ENCODE measurements at regions not wholly inside any gene's neighbourhood (a gene's known extent, or its start where the extent isn't known, plus 50 kb on each side); places are given as distances from the start of the nearest gene placed in this dataset.

DNA sequence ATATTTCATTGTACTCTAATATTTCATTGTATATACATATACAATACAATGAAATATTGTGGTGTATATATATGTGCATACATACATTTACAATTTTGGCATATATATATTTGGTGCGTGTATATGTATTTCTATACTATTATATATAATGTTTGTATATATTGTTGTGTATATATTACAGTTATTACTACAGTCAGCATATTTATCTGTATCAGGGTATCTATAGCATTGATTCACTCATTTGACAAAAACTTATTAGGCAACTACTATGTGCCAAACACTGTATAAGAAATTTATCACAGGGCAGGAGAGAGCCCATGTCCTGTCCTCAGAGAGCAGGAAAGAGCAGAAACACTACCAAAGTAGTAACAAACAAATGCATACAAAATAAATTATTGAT is 910.6 kb downstream of the QKI start:
- ATAC-seq (no peak), DNase-seq (no peak)
- intact Hi-C loops (cut with DNase I): no loop called here

DNA sequence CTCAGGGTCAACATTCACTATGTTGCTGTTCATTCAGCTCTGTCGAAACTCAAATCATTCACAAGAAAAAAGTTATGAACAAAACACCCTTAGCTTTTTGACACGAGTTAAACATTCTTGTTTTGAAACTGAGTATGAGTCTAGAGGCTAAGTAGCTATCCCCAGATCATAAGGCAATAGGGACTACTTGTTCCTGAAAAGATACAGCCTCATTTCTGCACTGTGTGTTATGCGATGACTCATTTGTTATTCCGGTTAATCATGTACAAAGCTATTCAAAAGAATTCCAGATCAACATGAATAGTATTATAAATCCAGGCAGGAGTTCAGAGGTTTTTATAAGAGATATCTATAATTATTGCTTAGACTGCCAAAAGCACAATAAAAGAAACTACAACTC is 908.0 kb downstream of the QKI start:
- ATAC-seq (peak; percentile 53 to 94), DNase-seq (no peak)
- intact Hi-C loops (cut with DNase I): no loop called here

DNA sequence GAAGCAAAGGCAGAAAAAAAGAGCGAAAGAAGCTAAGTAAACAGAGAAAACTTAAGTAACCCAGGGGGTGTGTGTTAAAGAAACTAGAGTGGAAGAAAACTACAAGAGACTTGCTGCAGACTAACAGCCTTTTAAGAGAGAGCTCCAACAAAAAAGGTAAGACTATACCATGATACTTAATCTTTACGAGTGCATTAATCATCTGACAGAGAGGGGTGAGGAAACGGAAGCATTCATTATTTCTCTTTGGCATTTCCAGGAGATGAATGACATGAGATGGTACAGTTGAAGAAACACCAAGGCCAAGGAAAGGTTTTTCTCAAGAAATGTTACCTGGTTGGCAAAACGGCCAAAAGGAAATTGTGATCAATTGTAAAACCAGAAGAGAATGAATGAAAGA is 906.8 kb downstream of the QKI start:
- ATAC-seq: no peak
- intact Hi-C loops (cut with DNase I): no loop called here
- no peak for DNase-seq

DNA sequence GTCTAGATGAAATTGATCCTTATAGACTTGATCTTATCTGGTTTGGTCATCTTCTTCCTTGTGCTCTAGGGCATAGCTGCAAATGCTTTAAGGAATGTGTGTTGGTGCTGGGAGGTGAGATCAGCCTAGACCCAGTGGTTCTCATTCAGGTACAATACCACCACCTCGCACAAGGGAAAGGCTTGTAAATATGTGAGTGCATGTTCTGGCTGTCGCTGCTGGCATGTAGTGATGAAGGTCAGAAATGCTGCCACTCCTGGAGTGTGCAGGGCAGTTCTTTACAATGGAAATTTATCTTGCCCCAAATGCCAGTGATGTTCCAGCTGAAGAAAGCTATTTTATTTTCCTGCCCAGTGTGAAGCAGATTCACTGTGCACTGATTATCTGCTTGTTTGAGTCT is 900.9 kb downstream of the QKI start:
- intact Hi-C loops (cut with DNase I): no loop called here
- no peak for ATAC-seq

DNA sequence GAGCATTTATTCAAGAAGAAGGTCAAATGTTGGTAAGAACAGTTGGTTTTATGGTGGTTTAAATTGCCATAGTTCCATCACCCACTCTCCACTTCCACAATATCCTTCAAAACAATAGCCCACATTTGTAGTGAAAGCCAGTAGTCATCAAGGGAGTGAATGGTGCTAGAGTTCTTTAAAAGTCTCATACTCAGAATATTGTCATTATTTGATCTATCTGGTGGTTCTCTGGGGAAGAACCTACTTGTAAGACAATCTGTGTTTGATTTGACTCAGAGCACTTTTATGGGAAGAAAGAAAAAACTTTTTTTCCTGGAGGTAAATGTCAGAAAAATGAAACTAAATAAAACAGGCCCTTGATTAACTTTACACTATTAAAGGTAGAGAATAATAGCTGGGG is 893.8 kb downstream of the QKI start:
- intact Hi-C loops (cut with DNase I): no loop called here
- DNase-seq: no peak
- ATAC-seq: no peak

More for the DNA sequence above, 900.9 kb downstream of the QKI start:
- no peak for DNase-seq

DNA sequence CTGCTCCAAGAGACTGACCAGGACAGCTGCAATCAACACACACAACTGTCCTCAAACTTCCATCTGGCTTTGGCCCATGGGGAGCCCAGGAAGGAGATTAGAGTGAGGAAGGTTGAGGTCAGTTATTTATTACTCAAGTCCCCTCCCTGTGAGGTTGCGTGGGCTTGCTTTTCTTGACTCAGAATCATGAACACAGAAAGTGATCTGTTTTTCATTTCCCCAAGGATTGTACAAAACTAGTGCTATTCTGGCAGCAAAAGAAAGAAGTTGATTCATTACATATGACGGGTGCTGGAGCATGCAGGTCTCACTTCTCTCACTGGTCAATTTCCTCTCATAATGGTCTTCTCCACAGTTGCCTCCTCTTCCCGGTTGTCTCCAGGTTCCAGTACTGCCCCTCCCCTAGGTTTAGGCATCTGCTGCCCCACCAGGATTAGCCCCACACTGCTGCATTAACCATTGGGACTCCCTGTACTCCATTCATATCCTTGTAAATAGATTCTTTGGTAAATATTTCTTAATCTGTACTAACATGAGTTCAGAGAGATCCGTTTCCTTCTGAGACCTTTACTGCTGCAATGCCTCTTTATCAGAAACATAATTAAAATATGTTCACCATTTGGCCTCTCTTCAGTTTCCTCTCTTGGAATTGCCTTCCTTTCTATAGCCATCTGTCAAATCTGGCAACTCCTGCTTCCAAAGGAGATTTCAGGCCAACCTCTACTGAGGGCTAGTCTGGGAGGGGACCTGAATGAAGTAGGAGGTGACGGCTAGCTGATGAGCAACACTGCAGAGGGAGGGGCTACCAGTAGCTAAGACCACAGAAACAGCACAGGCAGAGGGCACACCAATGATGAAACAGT is 888.8 kb downstream of the QKI start:
- ATAC-seq (peak; percentile 68 to 92), DNase-seq (peak; percentile 64)
- intact Hi-C loops (cut with DNase I): no loop called here

DNA sequence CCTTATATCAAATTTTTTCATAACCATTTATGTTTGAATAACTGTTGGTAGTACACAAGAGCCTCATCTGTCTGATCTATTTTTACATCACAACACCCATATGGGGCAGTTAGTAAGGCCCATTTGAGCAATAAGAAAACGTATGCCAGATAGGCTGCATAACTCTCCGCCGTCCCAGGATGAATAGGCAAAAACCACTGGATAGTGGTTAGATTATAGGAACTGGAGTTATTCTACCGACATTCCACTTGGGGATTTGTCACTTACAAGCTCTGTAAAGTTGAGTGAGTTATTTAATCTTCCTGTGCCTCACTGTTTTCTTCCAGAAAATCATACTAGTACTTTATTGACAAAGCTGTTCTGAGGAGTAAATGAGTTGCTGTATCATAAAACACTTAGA is 881.9 kb downstream of the QKI start:
- intact Hi-C loops (cut with DNase I): no loop called here
- no peak for ATAC-seq
- DNase-seq: no peak

DNA sequence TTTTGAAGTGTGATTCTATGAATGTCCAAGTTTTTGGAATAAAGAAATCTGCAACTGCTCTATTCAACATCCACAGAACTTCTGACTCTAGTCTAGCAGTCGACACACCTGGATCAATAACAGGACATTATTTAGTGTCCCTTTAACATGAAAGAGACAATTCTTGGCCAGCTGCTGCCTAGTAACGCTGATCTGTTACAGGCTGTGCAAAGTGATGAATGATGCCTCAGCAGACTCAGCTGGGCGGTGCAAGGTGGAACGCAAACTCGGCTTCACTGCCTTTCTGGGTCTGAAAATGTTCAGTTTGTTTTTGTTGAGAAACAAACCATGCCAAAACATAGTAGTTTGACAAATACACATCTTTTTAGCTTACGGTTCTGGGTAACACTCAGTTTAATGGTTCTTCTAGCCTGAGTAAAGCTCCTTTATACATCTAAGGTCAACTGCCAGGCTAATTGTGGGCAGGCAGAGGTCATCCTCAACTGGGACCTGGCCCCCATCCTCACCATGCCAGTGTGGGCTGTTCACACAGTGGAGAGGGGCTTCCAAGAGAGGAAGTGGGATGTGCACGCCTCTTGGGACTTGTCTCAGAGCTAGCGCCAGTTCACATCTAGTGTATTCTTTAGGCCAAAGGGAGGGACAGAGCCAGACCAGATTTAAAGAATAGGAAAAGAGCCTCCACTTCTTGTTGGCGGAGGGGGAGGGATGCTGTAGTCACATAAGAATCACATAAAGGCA is 879.7 kb downstream of the QKI start:
- ATAC-seq: no peak
- intact Hi-C loops (cut with DNase I): no loop called here

DNA sequence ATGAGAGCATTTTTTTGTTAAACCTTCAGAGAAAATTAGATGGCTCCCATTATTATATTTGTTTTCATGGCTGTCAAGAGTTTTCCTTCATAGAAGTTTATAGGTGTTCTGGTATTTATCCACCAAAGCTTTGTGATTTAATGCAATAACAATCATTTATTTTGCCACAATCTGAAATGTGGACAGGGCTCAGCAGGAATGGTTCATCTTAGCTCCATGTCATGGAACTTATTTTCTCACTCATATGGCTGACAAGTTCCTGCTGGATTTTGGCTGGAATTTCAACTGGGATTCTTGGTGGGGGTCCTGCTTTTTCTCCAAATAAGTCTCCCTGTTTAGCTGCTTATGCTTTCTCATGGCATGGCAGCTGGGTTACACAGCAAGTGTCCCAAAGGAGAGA is 876.7 kb downstream of the QKI start:
- ATAC-seq (no peak), DNase-seq (no peak)
- intact Hi-C loops (cut with DNase I): no loop called here

More for the DNA sequence above, 879.7 kb downstream of the QKI start:
- DNase-seq: no peak

DNA sequence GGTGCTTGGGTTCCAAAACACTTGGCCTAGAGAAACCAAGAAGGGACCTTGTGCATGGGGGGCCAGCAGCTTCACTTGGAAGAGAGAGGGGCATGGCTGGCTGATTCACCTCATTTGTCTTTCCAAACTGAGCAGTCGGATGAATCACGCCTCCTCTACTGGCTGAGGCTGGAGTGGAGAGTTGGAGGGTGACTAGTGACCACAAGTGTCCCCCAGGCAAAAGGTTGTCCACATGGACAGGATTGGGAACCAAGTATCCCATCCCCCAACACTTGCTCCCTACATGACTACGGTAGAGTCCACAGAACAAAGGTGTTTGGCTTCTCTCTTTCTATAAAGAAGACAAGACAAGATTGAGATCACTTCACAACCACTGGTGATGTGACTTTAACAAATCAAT is 875.6 kb downstream of the QKI start:
- intact Hi-C loops (cut with DNase I): no loop called here
- DNase-seq (no peak), ATAC-seq (no peak)

DNA sequence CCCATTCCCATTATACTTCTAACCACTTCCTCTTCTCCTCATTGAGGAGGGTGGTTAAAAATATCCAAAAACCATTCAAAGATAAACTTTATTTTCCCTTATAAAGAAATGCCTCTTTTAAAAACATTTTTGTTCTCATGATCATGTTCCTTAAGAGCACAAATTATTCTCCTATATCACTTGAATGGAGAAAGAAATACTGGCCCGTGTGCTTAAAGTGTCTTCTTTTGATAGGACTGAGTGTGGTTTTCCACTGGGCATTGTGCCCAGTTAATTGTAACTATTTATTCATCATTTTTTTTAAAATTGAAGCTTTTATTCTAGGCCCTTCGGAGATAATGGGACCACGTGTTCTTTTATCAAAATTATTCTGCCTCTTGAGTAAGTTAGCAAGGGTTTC is 871.5 kb downstream of the QKI start:
- ATAC-seq (no peak), DNase-seq (no peak)
- intact Hi-C loops (cut with DNase I): no loop called here

DNA sequence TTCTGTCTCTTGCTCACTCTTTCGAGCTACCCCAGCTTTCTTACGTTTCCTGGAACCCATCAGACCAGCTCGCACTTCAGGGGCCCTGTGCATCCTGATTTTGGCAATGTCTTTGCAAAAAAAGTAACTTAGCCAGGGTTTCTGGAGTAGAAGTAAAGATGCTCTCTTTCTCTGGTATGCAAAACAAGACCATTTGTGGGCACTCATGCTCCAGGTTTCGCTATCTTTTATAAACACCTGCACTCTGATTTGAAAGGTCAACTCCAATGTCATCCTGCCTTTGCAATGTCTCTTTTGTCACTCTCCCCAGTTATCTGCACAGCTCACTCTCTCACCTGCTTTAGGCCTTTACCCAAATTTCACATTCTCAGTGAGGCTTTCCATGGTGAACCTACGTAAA is 869.1 kb downstream of the QKI start:
- intact Hi-C loops (cut with DNase I): no loop called here
- ATAC-seq: no peak
- no peak for DNase-seq

DNA sequence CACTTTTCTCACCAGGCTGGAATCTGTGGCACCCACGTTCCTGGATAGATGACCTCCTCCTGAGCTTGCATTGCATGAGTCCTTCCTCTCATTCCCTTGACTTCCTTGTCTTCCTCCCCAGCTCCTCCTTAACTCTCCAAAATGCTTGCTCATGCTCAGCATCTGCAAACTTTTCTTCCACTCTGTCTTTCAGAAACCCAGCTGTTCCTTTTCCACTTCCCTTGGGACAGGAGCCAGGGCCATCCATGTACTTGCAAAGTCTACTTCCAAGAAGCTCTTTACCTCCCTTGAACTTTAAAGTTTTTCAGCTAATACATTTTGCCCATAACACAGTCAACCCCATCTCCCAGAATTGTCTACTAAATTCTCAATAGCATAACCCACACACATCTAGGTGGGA is 861.7 kb downstream of the QKI start:
- intact Hi-C loops (cut with DNase I): no loop called here
- DNase-seq (no peak), ATAC-seq (no peak)

DNA sequence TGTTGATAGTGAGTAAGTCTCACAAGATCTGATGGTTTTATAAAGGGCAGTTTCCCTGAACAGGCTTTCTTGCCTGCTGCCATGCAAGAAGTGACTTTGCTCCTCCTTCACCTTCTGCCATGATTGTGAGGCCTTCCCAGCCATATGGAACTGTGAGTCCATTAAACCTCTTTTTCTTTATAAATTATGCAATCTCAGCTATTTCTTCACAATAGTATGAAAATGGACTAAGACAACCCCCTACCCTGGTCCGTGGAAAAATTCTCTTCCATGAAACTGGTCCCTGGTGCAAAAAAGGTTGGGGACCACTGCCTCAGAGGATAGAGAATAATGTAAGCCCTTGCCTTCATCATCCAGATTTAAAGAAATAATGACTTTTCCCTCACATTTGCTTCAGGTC is 861.3 kb downstream of the QKI start:
- DNase-seq (no peak), ATAC-seq (no peak)
- intact Hi-C loops (cut with DNase I): no loop called here

DNA sequence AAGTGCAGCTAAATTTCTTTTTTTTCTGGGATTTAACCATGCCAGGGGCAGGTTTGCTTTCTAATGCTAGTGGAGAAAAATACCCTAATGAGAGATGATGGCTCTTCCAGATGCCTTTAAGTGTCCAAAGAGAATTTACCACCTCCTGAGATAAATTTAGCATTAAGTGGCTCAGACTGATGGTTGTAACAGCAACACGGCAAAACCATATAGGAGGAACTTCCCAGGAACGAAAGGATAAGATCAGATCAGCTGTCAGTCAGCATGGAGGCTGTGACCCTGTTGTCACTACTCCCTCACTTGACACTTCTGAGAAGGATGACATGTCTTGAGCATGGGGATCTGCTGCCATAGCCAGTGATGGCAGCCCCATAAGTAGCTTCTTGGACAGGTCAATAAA is 860.0 kb downstream of the QKI start:
- intact Hi-C loops (cut with DNase I): no loop called here
- ATAC-seq (no peak), DNase-seq (no peak)

DNA sequence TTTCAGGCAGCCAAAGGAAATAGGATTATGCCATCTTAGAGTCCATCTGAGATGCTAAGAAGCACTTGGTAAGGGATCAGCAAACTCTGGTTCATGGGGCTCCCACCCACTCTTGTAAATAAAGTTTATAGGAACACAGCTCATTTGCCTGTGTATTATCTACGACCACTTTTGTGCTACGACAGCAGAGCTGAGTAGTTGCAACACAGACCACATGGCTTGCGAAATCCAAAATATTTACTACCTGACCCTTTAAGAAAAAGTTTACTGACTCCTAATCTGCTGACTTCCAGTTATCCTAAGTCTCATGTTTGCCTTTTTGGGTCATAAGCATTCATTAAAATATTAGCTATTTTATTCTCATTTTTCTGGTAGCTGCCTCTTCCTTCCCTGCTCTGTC is 859.0 kb downstream of the QKI start:
- DNase-seq (no peak), ATAC-seq (no peak)
- intact Hi-C loops (cut with DNase I): no loop called here

DNA sequence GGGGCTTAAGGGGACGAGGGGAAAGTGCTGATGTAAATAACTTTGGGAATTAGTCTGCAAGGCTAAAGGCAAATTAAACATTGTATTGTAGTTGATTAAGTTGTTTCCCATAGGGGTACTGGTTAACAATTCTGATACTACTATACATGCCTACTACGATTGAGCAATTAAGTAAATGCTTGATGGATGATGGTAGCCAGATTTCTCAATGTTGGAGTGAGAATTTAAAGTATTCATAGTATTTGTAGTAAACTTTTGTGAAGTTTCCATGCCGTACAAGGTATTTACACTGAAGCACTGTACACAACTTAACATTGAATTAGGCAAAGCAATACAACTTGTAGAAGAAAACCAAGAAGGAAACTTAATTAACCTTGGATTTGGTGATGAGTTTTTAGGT is 852.3 kb downstream of the QKI start:
- intact Hi-C loops (cut with DNase I): no loop called here
- ATAC-seq (no peak), DNase-seq (no peak)

DNA sequence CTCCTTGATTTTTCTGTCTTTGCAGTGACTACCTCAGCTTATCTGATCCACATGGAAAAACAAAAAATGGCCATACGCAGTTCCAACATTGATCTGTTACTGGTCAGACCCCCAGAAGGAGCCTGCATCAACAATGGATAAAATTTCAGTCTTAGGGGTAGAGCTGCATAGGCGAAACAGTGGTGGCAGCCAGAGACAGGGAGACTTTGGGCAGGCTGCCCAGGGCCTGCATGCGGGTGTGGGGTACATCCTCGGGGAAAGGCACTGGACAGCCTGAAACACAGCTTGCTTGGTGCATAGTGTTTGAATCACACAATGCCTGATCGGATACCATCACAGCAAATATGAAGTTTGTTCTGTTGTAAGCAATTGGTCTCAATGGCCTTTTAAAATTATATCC is 847.8 kb downstream of the QKI start:
- no peak for ATAC-seq
- intact Hi-C loops (cut with DNase I): no loop called here
- DNase-seq: no peak

DNA sequence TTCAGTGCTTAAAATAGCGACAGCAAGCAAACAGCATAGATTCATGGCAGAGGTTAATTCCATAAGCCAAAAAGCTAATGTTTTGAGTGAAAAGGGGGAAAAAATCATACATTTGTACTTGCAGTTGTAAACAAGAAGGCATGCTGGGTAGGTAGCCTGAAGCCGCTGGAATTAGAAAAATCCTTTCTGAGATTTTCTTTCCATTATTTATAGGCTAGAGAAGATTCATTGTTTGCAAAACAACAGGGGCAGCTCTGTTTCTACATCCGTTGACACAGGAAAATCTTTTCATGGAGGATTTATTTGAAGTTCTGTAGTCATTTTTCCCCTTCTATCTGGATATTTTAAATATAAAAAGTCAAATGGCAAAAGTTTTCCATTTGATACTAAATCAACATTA is 843.9 kb downstream of the QKI start:
- ATAC-seq: no peak
- intact Hi-C loops (cut with DNase I): no loop called here
- DNase-seq: no peak

DNA sequence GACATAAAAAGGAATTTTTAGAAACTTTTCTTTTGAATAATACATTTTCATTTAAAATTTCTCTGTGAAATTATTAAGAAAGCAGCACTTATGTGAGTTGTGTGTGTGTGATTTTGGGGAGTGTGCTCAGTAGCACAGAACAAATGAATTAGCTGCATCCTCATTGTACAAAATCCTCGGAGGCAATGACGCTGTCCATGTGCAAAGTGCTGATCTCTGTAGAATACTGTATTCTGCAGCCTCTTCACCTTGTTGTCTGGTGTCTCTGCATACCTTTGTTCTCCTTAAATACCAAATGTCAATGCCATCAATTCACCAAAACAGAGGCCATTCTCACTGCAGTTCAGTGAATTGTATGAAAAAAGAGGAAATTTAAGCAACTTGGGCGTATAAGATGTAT is 838.4 kb downstream of the QKI start:
- DNase-seq: no peak
- intact Hi-C loops (cut with DNase I): no loop called here
- ATAC-seq: no peak

DNA sequence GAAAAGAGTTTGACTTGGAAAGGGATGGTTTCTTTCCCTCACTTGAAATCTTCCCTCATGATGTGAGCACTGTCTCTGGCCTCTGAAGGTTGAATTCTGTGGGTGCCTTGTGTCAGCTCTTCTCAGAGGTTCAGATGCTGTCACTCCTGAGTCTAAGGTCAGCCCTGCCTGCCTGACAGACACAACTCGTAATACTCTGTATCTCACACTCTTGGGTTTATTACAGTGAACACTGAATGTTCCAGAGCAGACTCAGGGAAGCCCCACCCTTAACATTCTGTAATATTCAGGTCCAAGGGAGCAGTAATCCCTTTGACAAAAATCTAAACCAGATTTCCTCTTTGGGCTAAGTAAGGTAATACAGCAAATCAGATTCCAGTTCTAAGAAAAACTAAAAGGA is 837.8 kb downstream of the QKI start:
- DNase-seq: no peak
- intact Hi-C loops (cut with DNase I): no loop called here
- ATAC-seq: no peak
